ENCODE measurements at regions not wholly inside any gene's neighbourhood (a gene's known extent, or its start where the extent isn't known, plus 50 kb on each side); places are given as distances from the start of the nearest gene placed in this dataset.

GRCh38 chr16:86925067-86925791 lies 346.9 kb downstream of the FOXL1 start:
- H3K27me3 Mint-ChIP-seq, result peaks cover 27 to 61% of the 10 kb centered on the region in 2 donors

GRCh38 chr16:86926181-86927094 lies 348.1 kb downstream of the FOXL1 start:
- Mint-ChIP-seq H3K27me3 (peaks cover 31 to 65% of the 10 kb centered on the region in 2 donors), H3K4me1 (no peaks in the 10 kb centered on the region), H3K36me3 (peaks cover 0 to 3% (median 0%) of the 10 kb centered on the region in 3 donors), H3K9me3 (peaks cover 0 to 5% (median 0%) of the 10 kb centered on the region in 5 donors), H3K27ac (no peak overlapping the region), H3K4me3 (no peak overlapping the region)
- ChIA-PET CTCF (no interaction called here), POLR2A (no interaction called here)
- Histone ChIP-seq H3K9me3 (ENCODE audit: low read length) (no peaks in the 10 kb centered on the region), H3K4me1 (ENCODE audit: insufficient read depth, low read length) (no peaks in the 10 kb centered on the region), H3K36me3 (ENCODE audit: insufficient read depth, low read length) (no peaks in the 10 kb centered on the region), H3K27me3 (ENCODE audit: insufficient read depth, low read length, poor library complexity, severe bottlenecking) (no peaks in the 10 kb centered on the region), H3K27ac (ENCODE audit: low read depth, low read length) (no peak overlapping the region), H3K4me3 (ENCODE audit: low read length) (no peak overlapping the region)
- no peak for DNase-seq

More at GRCh38 chr16:86925067-86925791, 346.9 kb downstream of the FOXL1 start:
- POLR2A ChIA-PET, result no interaction called here
- Histone ChIP-seq H3K27ac (ENCODE audit: low read depth, low read length) (no peak overlapping the region), H3K27me3 (ENCODE audit: insufficient read depth, low read length, poor library complexity, severe bottlenecking) (no peaks in the 10 kb centered on the region), H3K36me3 (ENCODE audit: insufficient read depth, low read length) (no peaks in the 10 kb centered on the region), H3K9me3 (ENCODE audit: low read length) (no peaks in the 10 kb centered on the region), H3K4me1 (ENCODE audit: insufficient read depth, low read length) (no peaks in the 10 kb centered on the region), H3K4me3 (ENCODE audit: low read length) (no peak overlapping the region)
- DNase-seq, result no peak
- Mint-ChIP-seq H3K27ac (no peak overlapping the region), H3K4me1 (no peaks in the 10 kb centered on the region), H3K9me3 (peaks cover 0 to 5% (median 0%) of the 10 kb centered on the region in 5 donors), H3K36me3 (peaks cover 0 to 3% (median 0%) of the 10 kb centered on the region in 3 donors), H3K4me3 (no peak overlapping the region)
- CTCF ChIA-PET, result no interaction called here

- Mint-ChIP-seq H3K27me3 (peaks cover 31 to 64% of the 10 kb centered on the region in 2 donors), H3K27ac (no peak overlapping the region), H3K4me1 (no peaks in the 10 kb centered on the region), H3K9me3 (no peaks in the 10 kb centered on the region), H3K36me3 (peaks cover 0 to 3% (median 0%) of the 10 kb centered on the region in 3 donors), H3K4me3 (no peak overlapping the region)
- no peaks in the 10 kb centered on the region for H3K27me3 ChIP-seq (ENCODE audit: insufficient read depth, low read length, poor library complexity, severe bottlenecking)
- no peak overlapping the region for H3K27ac ChIP-seq (ENCODE audit: low read depth, low read length)
- no peak overlapping the region for H3K4me3 ChIP-seq (ENCODE audit: low read length)
- no peaks in the 10 kb centered on the region for H3K9me3 ChIP-seq (ENCODE audit: low read length)
- POLR2A ChIA-PET, result no interaction called here
- no peaks in the 10 kb centered on the region for H3K4me1 ChIP-seq (ENCODE audit: insufficient read depth, low read length)
- no peak for DNase-seq
- no peaks in the 10 kb centered on the region for H3K36me3 ChIP-seq (ENCODE audit: insufficient read depth, low read length)
- CTCF ChIA-PET, result no interaction called here
Observed at GRCh38 chr16:86927699-86928098, 349.4 kb downstream of the FOXL1 start.

- H3K27me3 Mint-ChIP-seq, result peaks cover 30 to 58% of the 10 kb centered on the region in 2 donors
- no peak overlapping the region for H3K27ac ChIP-seq (ENCODE audit: low read depth, low read length)
- no peak overlapping the region for H3K4me3 ChIP-seq (ENCODE audit: low read length)
- H3K4me1 ChIP-seq (ENCODE audit: insufficient read depth, low read length), result no peaks in the 10 kb centered on the region
- CTCF ChIA-PET, result no interaction called here
- POLR2A ChIA-PET, result no interaction called here
- H3K4me3 Mint-ChIP-seq, result no peak overlapping the region
- DNase-seq, result no peak
- no peaks in the 10 kb centered on the region for H3K9me3 ChIP-seq (ENCODE audit: low read length)
- no peaks in the 10 kb centered on the region for H3K36me3 ChIP-seq (ENCODE audit: insufficient read depth, low read length)
- H3K27ac Mint-ChIP-seq, result no peak overlapping the region
- no peaks in the 10 kb centered on the region for H3K9me3 Mint-ChIP-seq
- peaks cover 0 to under 1% (median 0%) of the 10 kb centered on the region in 3 donors for H3K36me3 Mint-ChIP-seq
- no peaks in the 10 kb centered on the region for H3K4me1 Mint-ChIP-seq
- H3K27me3 ChIP-seq (ENCODE audit: insufficient read depth, low read length, poor library complexity, severe bottlenecking), result no peaks in the 10 kb centered on the region
Observed at GRCh38 chr16:86928523-86929011, 350.2 kb downstream of the FOXL1 start.

GRCh38 chr16:86929057-86929871 lies 350.9 kb downstream of the FOXL1 start:
- Mint-ChIP-seq H3K9me3 (no peaks in the 10 kb centered on the region), H3K36me3 (no peaks in the 10 kb centered on the region), H3K4me3 (no peak overlapping the region), H3K27ac (no peak overlapping the region), H3K27me3 (peaks cover 30 to 56% of the 10 kb centered on the region in 2 donors), H3K4me1 (no peaks in the 10 kb centered on the region)
- H3K9me3 ChIP-seq (ENCODE audit: low read length), result no peaks in the 10 kb centered on the region
- ChIA-PET POLR2A (no interaction called here), CTCF (no interaction called here)
- H3K27me3 ChIP-seq (ENCODE audit: insufficient read depth, low read length, poor library complexity, severe bottlenecking), result no peaks in the 10 kb centered on the region
- no peak for DNase-seq
- no peaks in the 10 kb centered on the region for H3K4me1 ChIP-seq (ENCODE audit: insufficient read depth, low read length)
- H3K27ac ChIP-seq (ENCODE audit: low read depth, low read length), result no peak overlapping the region
- no peak overlapping the region for H3K4me3 ChIP-seq (ENCODE audit: low read length)
- no peaks in the 10 kb centered on the region for H3K36me3 ChIP-seq (ENCODE audit: insufficient read depth, low read length)

- no peaks in the 10 kb centered on the region for H3K4me1 ChIP-seq (ENCODE audit: insufficient read depth, low read length)
- ChIA-PET POLR2A (no interaction called here), CTCF (no interaction called here)
- H3K36me3 Mint-ChIP-seq, result no peaks in the 10 kb centered on the region
- no peak for DNase-seq
- H3K9me3 ChIP-seq (ENCODE audit: low read length), result no peaks in the 10 kb centered on the region
- H3K9me3 Mint-ChIP-seq, result no peaks in the 10 kb centered on the region
- H3K27me3 Mint-ChIP-seq, result peaks cover 30 to 56% of the 10 kb centered on the region in 2 donors
- no peak overlapping the region for H3K4me3 Mint-ChIP-seq
- no peak overlapping the region for H3K27ac ChIP-seq (ENCODE audit: low read depth, low read length)
- no peaks in the 10 kb centered on the region for H3K36me3 ChIP-seq (ENCODE audit: insufficient read depth, low read length)
- H3K4me1 Mint-ChIP-seq, result peaks cover 0 to 3% (median 0%) of the 10 kb centered on the region in 3 donors
- H3K27me3 ChIP-seq (ENCODE audit: insufficient read depth, low read length, poor library complexity, severe bottlenecking), result no peaks in the 10 kb centered on the region
- no peak overlapping the region for H3K27ac Mint-ChIP-seq
- no peak overlapping the region for H3K4me3 ChIP-seq (ENCODE audit: low read length)
Observed at GRCh38 chr16:86930001-86930400, 351.7 kb downstream of the FOXL1 start.

GRCh38 chr16:86930663-86931373 lies 352.5 kb downstream of the FOXL1 start:
- no peaks in the 10 kb centered on the region for H3K4me1 ChIP-seq (ENCODE audit: insufficient read depth, low read length)
- no peaks in the 10 kb centered on the region for H3K9me3 ChIP-seq (ENCODE audit: low read length)
- DNase-seq, result no peak
- H3K36me3 ChIP-seq (ENCODE audit: insufficient read depth, low read length), result no peaks in the 10 kb centered on the region
- peaks cover 0 to 3% (median 0%) of the 10 kb centered on the region in 3 donors for H3K4me1 Mint-ChIP-seq
- H3K27me3 ChIP-seq (ENCODE audit: insufficient read depth, low read length, poor library complexity, severe bottlenecking), result no peaks in the 10 kb centered on the region
- H3K4me3 ChIP-seq (ENCODE audit: low read length), result no peak overlapping the region
- no peak overlapping the region for H3K4me3 Mint-ChIP-seq
- no peak overlapping the region for H3K27ac ChIP-seq (ENCODE audit: low read depth, low read length)
- peaks cover 31 to 59% of the 10 kb centered on the region in 2 donors for H3K27me3 Mint-ChIP-seq
- H3K9me3 Mint-ChIP-seq, result peaks cover 0 to 2% (median 0%) of the 10 kb centered on the region in 5 donors
- no peak overlapping the region for H3K27ac Mint-ChIP-seq
- CTCF ChIA-PET, result no interaction called here
- POLR2A ChIA-PET, result no interaction called here
- no peaks in the 10 kb centered on the region for H3K36me3 Mint-ChIP-seq
